Suprapubic skin (tissue), 4 donors: ENCODE measurements at regions not wholly inside any gene's neighbourhood (a gene's known extent, or its start where the extent isn't known, plus 50 kb on each side); places are given as distances from the start of the nearest gene placed in this dataset.

Experiments
- DNase-seq, 2 donors: peaks; one replicate each; pipeline ENCODE4 v3.0.0-alpha.2; 2019; ENCODE audit warnings: low spot score in 2 of 2
- H3K27ac ChIP-seq: fragments of 200-600 bp; sonication (generic); one replicate; pipeline ENCODE4 v1.5.1; 2019
- H3K27me3 ChIP-seq: fragments of 200-600 bp; sonication (generic); one replicate; pipeline ENCODE4 v1.5.1; 2019
- H3K36me3 ChIP-seq: fragments of 200-600 bp; sonication (generic); one replicate; pipeline ENCODE4 v1.5.1; 2019
- H3K4me1 ChIP-seq: fragments of 200-600 bp; sonication (generic); one replicate; pipeline ENCODE4 v1.5.1; 2019
- H3K4me3 ChIP-seq: fragments of 200-600 bp; sonication (generic); one replicate; pipeline ENCODE4 v1.5.1; 2019; ENCODE audit warnings: mild to moderate bottlenecking
- H3K9me3 ChIP-seq: fragments of 200-600 bp; sonication (generic); one replicate; pipeline ENCODE4 v1.5.1; 2019
- EP300 ChIP-seq: sonication (generic); formaldehyde crosslinking; IDR thresholded peaks from one replicate; pipeline ENCODE4 v1.6.1; 2017; ENCODE audit warnings: antibody characterized with exemption
- POLR2A ChIP-seq, 2 donors: fragments of 450-650 bp; IDR thresholded peaks; one replicate each; pipeline ENCODE4 v1.6.1; 2017; ENCODE audit warnings: antibody characterized with exemption in 2 of 2, mild to moderate bottlenecking in 2 of 2, moderate library complexity in 2 of 2
- POLR2AphosphoS5 ChIP-seq, 3 donors: sonication (generic); formaldehyde crosslinking; IDR thresholded peaks; one replicate each; pipeline ENCODE4 v1.6.1; 2017; ENCODE audit warnings: antibody characterized with exemption in 3 of 3
- WGBS: methylation state at CpG from one replicate; pipeline ENCODE4 v1.1.5; 2018; 5-methylcytosine and 5-hydroxymethylcytosine counted together
- TF ChIP-seq, protein P1 (sequence below), 2 donors: fragments of 200-600 bp in 1 of 2; fragments of 450-650 bp in 1 of 2; sonication (generic) in 1 of 2; IDR thresholded peaks; one replicate each; pipeline ENCODE4 v1.5.1; 2016 to 2019; ENCODE audit warnings: antibody characterized with exemption in 2 of 2, mild to moderate bottlenecking in 1 of 2, moderate library complexity in 1 of 2

DNA sequence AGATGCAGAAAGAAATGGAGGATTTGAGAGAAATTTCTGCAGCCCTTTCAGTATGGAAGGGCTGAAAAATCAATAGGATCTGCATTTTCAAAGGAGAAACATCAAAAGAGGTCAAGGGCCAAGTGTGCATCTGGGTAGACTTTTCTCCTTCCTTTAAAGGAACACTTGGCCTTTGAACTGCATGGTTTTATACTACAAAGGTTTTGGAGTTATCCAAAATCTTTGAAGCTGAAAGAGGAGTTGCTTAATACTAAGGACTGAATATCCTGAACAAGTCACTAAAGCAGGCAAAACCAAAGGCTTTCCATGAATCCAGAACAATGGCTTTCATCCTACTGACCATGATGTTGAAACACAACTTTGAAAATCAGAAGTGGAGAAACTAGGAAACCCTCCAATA lies 553.7 kb upstream of the LMCD1 start:
- no peaks in the 10 kb centered on the region for H3K9me3 ChIP-seq
- no peaks in the 10 kb centered on the region for H3K27me3 ChIP-seq
- H3K27ac ChIP-seq = no peak overlapping the region
- no peaks in the 10 kb centered on the region for H3K36me3 ChIP-seq
- no peak for DNase-seq
- no peak overlapping the region for H3K4me3 ChIP-seq
- TF ChIP-seq EP300 = no peak
- no peak for TF ChIP-seq POLR2A (IDR thresholded peaks at IDR 0.05)
- no peak for TF ChIP-seq POLR2AphosphoS5 (IDR thresholded peaks at IDR 0.05)
- TF ChIP-seq, protein P1, sequence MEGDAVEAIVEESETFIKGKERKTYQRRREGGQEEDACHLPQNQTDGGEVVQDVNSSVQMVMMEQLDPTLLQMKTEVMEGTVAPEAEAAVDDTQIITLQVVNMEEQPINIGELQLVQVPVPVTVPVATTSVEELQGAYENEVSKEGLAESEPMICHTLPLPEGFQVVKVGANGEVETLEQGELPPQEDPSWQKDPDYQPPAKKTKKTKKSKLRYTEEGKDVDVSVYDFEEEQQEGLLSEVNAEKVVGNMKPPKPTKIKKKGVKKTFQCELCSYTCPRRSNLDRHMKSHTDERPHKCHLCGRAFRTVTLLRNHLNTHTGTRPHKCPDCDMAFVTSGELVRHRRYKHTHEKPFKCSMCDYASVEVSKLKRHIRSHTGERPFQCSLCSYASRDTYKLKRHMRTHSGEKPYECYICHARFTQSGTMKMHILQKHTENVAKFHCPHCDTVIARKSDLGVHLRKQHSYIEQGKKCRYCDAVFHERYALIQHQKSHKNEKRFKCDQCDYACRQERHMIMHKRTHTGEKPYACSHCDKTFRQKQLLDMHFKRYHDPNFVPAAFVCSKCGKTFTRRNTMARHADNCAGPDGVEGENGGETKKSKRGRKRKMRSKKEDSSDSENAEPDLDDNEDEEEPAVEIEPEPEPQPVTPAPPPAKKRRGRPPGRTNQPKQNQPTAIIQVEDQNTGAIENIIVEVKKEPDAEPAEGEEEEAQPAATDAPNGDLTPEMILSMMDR (IDR thresholded peaks at IDR 0.05) = no peak
- no peaks in the 10 kb centered on the region for H3K4me1 ChIP-seq

DNA sequence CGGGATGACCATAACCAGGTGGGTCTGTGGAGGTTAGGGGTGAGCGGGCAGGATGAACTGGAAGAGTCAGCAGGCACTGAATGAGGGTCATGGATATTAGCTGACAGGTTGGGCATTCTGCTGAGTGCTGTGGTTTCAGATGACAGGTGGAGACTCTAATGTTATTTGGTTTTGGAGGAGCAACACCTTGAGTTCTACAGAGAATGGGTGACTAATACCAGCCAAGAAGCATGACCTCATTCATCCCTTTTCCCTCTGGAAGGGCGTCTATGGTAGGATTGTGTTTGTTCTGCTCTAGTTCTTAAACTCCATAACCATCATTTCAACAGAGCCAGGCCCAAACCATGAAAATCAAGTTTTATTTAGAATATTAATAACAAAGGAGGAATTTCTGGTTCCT lies 550.7 kb upstream of the LMCD1 start:
- 77% methylated on average over 3 of the region's 3 CpGs for WGBS
- no peak overlapping the region for H3K4me3 ChIP-seq
- H3K27ac ChIP-seq = no peak overlapping the region
- no peaks in the 10 kb centered on the region for H3K4me1 ChIP-seq
- no peaks in the 10 kb centered on the region for H3K27me3 ChIP-seq
- DNase-seq = no peak
- no peaks in the 10 kb centered on the region for H3K36me3 ChIP-seq
- no peaks in the 10 kb centered on the region for H3K9me3 ChIP-seq
- no peak for TF ChIP-seq EP300
- TF ChIP-seq, protein P1 (IDR thresholded peaks at IDR 0.05) = no peak
- TF ChIP-seq POLR2A (IDR thresholded peaks at IDR 0.05) = no peak
- no peak for TF ChIP-seq POLR2AphosphoS5 (IDR thresholded peaks at IDR 0.05)

DNA sequence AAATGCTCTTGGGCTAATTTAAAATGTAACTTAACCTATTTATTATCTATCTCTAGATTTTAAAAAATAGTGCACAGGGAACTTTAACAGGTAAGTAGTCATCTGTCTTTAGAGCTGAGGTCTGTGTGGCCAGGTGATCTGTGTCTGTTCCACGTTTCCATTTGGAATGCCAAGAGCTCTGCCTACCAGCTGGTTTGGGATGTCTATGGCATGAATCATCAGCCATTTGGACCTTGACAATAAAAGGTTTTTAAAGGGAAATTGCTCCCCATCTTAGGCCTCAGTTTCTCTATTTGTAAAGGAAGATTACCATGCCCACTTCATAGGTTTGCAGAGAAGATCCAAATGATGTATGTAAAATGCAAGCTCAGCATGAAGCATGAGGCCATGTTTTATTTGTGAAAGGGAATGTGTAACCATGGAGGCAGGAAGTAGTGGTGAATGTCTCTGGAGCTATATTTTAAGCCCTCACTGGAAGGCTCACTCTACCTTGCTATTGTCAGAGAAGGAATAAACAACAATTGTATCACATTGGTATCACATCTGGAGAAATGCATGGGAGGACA lies 548.1 kb upstream of the LMCD1 start:
- 0% methylated on average over 1 of the region's 1 CpG for WGBS
- no peak overlapping the region for H3K27ac ChIP-seq
- H3K36me3 ChIP-seq = no peaks in the 10 kb centered on the region

DNA sequence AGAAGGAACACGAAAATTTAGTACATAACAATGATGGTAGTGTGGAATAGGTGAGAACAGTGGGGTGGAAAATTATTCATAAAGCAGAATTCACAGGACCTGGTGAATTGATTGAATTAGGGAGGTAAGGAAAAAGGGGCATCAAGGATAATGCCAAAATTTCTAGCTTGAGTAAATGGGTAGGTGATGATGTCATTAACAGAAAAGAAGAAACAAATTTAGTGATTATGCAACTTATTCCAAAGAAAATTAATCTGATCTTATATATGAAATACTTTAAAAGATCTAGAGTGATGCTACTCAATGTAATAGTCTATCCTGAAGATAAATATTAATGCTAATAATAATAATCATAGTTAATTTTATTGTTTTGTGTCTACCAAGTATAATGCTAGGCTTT lies 544.6 kb upstream of the LMCD1 start:
- H3K27ac ChIP-seq = no peak overlapping the region
- H3K4me1 ChIP-seq = no peaks in the 10 kb centered on the region
- no peaks in the 10 kb centered on the region for H3K27me3 ChIP-seq
- 79% methylated on average over 1 of the region's 1 CpG for WGBS
- no peaks in the 10 kb centered on the region for H3K9me3 ChIP-seq
- H3K4me3 ChIP-seq = no peak overlapping the region
- H3K36me3 ChIP-seq = no peaks in the 10 kb centered on the region
- DNase-seq = no peak
- TF ChIP-seq POLR2AphosphoS5 (IDR thresholded peaks at IDR 0.05) (no peak), EP300 (no peak), POLR2A (IDR thresholded peaks at IDR 0.05) (no peak)
- TF ChIP-seq, protein P1 (IDR thresholded peaks at IDR 0.05) = no peak

More for the DNA sequence above, 548.1 kb upstream of the LMCD1 start:
- TF ChIP-seq EP300 (no peak), POLR2AphosphoS5 (IDR thresholded peaks at IDR 0.05) (no peak), POLR2A (IDR thresholded peaks at IDR 0.05) (no peak)
- TF ChIP-seq, protein P1 (IDR thresholded peaks at IDR 0.05) = no peak
- H3K27me3 ChIP-seq = no peaks in the 10 kb centered on the region
- DNase-seq = no peak
- no peaks in the 10 kb centered on the region for H3K4me1 ChIP-seq
- no peak overlapping the region for H3K4me3 ChIP-seq
- no peaks in the 10 kb centered on the region for H3K9me3 ChIP-seq

DNA sequence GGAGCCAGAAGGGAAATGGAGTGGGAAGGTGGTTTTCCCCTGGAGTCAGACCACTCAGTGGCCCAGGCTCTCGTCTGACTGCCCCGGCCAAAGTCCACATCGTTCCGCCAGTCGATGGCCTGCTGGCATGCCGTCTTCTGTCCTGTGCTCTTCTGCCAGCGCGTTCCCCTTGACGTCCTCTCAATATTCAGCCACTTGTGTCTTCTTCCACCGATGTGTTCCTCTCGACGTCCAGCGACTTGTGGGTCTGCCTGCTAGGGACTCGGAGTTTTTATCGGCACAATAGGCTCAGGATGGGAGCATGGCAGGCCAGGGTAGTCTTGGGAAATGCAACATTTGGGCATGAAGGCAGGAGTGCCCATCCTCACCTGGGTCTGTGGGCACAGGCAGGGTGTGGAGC lies 542.5 kb upstream of the LMCD1 start:
- TF ChIP-seq POLR2A (IDR thresholded peaks at IDR 0.05) (no peak), EP300 (no peak), POLR2AphosphoS5 (IDR thresholded peaks at IDR 0.05) (no peak)
- TF ChIP-seq, protein P1 (IDR thresholded peaks at IDR 0.05) = no peak
- no peaks in the 10 kb centered on the region for H3K36me3 ChIP-seq
- H3K9me3 ChIP-seq = no peaks in the 10 kb centered on the region
- no peak overlapping the region for H3K27ac ChIP-seq
- no peaks in the 10 kb centered on the region for H3K27me3 ChIP-seq
- H3K4me3 ChIP-seq = no peak overlapping the region
- H3K4me1 ChIP-seq = no peaks in the 10 kb centered on the region
- 94% methylated on average over 15 of the region's 15 CpGs for WGBS
- no peak for DNase-seq
